Astrocyte (in vitro differentiated cells and primary cell): ENCODE measurements at regions not wholly inside any gene's neighbourhood (a gene's known extent, or its start where the extent isn't known, plus 50 kb on each side); places are given as distances from the start of the nearest gene placed in this dataset.
A peak's percentile ranks its signal among the peaks of the same experiment; 100 is the strongest.

Source experiments
- DNase-seq: peaks from one replicate; pipeline ENCODE4 v3.0.0-alpha.2; 2010; ENCODE audit warnings: low read depth
- FAIRE-seq: peaks from 2 replicates; lab custom pipeline; 2011; peaks lifted over from hg19 to GRCh38; lab: Jason Lieb, UNC
- H2AFZ ChIP-seq: 2 replicates; pipeline ENCODE4 v1.6.0; 2012; ENCODE audit warnings: low read depth, low read length, inconsistent platforms
- H3K27ac ChIP-seq: 2 replicates; pipeline ENCODE4 v1.5.1; 2011; ENCODE audit warnings: low read depth, low read length, inconsistent platforms
- H3K27me3 ChIP-seq: 2 replicates; pipeline ENCODE4 v1.6.0; 2011; ENCODE audit warnings: low read length, inconsistent platforms; ENCODE audit not compliant: insufficient read depth
- H3K36me3 ChIP-seq: 2 replicates; pipeline ENCODE4 v1.5.1; 2011; ENCODE audit warnings: low read length, inconsistent platforms; ENCODE audit not compliant: insufficient read depth
- H3K4me1 ChIP-seq: 2 replicates; pipeline ENCODE4 v1.5.1; 2011; ENCODE audit warnings: low read length, inconsistent platforms; ENCODE audit not compliant: insufficient read depth
- H3K4me2 ChIP-seq: 2 replicates; pipeline ENCODE4 v1.6.0; 2012; ENCODE audit warnings: low read length, inconsistent platforms
- H3K4me3 ChIP-seq: 2 replicates; pipeline ENCODE4 v1.5.1; 2011; ENCODE audit warnings: low read depth, mild to moderate bottlenecking, low read length, inconsistent platforms; ENCODE audit not compliant: insufficient read depth
- H3K79me2 ChIP-seq: 2 replicates; pipeline ENCODE4 v1.6.0; 2012; ENCODE audit warnings: mild to moderate bottlenecking, low read length, inconsistent platforms; ENCODE audit not compliant: insufficient read depth
- H3K9ac ChIP-seq: 2 replicates; pipeline ENCODE4 v1.6.0; 2012; ENCODE audit warnings: mild to moderate bottlenecking, low read length, inconsistent platforms
- H3K9me3 ChIP-seq: 2 replicates; pipeline ENCODE4 v1.5.1; 2012; ENCODE audit warnings: low read depth, mild to moderate bottlenecking, low read length, inconsistent platforms; ENCODE audit not compliant: insufficient read depth
- H4K20me1 ChIP-seq: 2 replicates; pipeline ENCODE4 v1.6.0; 2012; ENCODE audit warnings: low read length, inconsistent platforms; ENCODE audit not compliant: insufficient read depth
- H3K27ac Mint-ChIP-seq: one replicate; pipeline ENCODE4 v1.8.0; 2021; ENCODE audit warnings: mild to moderate bottlenecking, mixed read lengths; ENCODE audit not compliant: unreplicated experiment
- H3K27me3 Mint-ChIP-seq: one replicate; pipeline ENCODE4 v1.8.0; 2021; ENCODE audit warnings: low read depth, mixed read lengths; ENCODE audit not compliant: unreplicated experiment
- H3K36me3 Mint-ChIP-seq: one replicate; pipeline ENCODE4 v1.8.0; 2021; ENCODE audit warnings: low read depth, mixed read lengths; ENCODE audit not compliant: unreplicated experiment
- H3K4me1 Mint-ChIP-seq: one replicate; pipeline ENCODE4 v1.8.0; 2021; ENCODE audit warnings: low read depth, mixed read lengths; ENCODE audit not compliant: unreplicated experiment
- H3K4me3 Mint-ChIP-seq: one replicate; pipeline ENCODE4 v1.8.0; 2021; ENCODE audit warnings: mild to moderate bottlenecking, moderate library complexity, mixed read lengths; ENCODE audit not compliant: unreplicated experiment
- H3K9me3 Mint-ChIP-seq: one replicate; pipeline ENCODE4 v1.8.0; 2021; ENCODE audit warnings: mild to moderate bottlenecking, mixed read lengths; ENCODE audit not compliant: unreplicated experiment
- EZH2 ChIP-seq: IDR thresholded peaks from 2 replicates; pipeline ENCODE4 v1.6.1; 2012; ENCODE audit warnings: mild to moderate bottlenecking, low read length, inconsistent platforms; ENCODE audit not compliant: insufficient read depth
- TF ChIP-seq, protein P1 (sequence below): IDR thresholded peaks from 2 replicates; pipeline ENCODE4 v1.5.1; 2011; ENCODE audit warnings: low read depth, mild to moderate bottlenecking, inconsistent platforms, low read length, moderate library complexity; ENCODE audit not compliant: insufficient read depth

DNA sequence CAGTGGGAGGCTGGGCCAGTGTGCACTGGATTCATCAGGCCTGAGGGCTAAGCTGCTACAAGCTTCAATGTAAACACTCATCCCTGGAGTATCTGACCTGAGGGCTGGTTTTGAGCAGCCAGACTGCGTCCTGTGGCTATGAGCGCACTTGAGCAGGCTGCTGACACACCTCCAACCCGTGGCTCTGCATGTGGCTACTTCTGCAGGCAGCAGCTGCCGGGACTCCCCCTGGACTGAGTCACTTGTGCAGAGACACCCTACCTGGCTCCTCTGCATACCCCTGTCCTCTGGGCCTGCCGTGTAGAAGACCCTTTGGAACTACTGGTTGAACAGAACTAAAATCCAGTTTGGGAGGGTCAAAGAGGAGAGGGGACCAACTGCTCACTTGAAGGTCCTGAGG lies 172.0 kb downstream of the SCP2D1 start:
- H3K9me3 ChIP-seq, result no peaks in the 10 kb centered on the region
- H3K4me3 ChIP-seq, result no peak overlapping the region
- FAIRE-seq, result no peak
- H3K36me3 ChIP-seq, result no peaks in the 10 kb centered on the region
- H3K9ac ChIP-seq, result no peak overlapping the region
- no peaks in the 10 kb centered on the region for H3K4me1 ChIP-seq
- Mint-ChIP-seq H3K27ac (no peak overlapping the region), H3K4me3 (no peak overlapping the region), H3K4me1 (peaks cover 14% of the 10 kb centered on the region), H3K36me3 (no peaks in the 10 kb centered on the region), H3K27me3 (peaks cover 2% of the 10 kb centered on the region), H3K9me3 (peaks cover 8% of the 10 kb centered on the region)
- no peaks in the 10 kb centered on the region for H4K20me1 ChIP-seq
- no peak overlapping the region for H3K27ac ChIP-seq
- no peak overlapping the region for H3K4me2 ChIP-seq
- no peak overlapping the region for H2AFZ ChIP-seq
- H3K79me2 ChIP-seq, result no peaks in the 10 kb centered on the region
- TF ChIP-seq EZH2, result no peak
- TF ChIP-seq, protein P1, sequence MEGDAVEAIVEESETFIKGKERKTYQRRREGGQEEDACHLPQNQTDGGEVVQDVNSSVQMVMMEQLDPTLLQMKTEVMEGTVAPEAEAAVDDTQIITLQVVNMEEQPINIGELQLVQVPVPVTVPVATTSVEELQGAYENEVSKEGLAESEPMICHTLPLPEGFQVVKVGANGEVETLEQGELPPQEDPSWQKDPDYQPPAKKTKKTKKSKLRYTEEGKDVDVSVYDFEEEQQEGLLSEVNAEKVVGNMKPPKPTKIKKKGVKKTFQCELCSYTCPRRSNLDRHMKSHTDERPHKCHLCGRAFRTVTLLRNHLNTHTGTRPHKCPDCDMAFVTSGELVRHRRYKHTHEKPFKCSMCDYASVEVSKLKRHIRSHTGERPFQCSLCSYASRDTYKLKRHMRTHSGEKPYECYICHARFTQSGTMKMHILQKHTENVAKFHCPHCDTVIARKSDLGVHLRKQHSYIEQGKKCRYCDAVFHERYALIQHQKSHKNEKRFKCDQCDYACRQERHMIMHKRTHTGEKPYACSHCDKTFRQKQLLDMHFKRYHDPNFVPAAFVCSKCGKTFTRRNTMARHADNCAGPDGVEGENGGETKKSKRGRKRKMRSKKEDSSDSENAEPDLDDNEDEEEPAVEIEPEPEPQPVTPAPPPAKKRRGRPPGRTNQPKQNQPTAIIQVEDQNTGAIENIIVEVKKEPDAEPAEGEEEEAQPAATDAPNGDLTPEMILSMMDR, result no peak
- H3K27me3 ChIP-seq, result no peaks in the 10 kb centered on the region
- DNase-seq, result no peak

DNA sequence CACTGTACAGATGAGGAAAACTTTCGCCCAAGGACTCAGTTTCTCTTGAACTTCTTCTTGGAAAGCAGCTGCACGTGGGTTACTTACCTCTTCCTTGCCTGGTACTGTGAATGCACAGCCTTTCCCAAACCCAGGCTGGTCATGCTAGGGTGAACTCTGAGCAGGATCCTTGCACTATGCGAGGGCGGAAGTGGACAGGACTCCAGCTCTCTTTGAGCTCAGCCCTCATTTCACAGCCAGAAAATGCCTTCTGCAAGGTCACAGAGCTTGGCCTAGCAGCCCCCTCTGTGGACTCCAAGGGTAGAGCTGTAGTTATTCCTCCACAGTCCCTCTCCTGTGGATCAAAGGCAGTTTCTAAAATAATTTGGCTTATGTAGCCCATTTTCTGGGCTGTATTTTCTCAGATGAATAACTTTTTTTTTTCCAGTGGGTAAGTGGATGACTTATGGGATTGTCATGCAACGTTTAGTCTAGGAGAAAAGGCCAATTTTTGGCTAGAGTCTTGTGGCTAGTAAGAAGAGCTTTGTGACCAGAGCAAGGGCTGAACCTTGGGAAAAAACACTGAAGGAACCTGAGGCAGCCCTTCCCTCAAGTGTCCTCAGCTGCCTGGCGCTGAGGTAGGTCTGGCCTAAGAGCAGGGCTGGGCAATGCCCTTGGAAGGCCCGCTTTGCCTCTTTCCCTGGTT lies 172.7 kb downstream of the SCP2D1 start:
- no peak for FAIRE-seq

DNA sequence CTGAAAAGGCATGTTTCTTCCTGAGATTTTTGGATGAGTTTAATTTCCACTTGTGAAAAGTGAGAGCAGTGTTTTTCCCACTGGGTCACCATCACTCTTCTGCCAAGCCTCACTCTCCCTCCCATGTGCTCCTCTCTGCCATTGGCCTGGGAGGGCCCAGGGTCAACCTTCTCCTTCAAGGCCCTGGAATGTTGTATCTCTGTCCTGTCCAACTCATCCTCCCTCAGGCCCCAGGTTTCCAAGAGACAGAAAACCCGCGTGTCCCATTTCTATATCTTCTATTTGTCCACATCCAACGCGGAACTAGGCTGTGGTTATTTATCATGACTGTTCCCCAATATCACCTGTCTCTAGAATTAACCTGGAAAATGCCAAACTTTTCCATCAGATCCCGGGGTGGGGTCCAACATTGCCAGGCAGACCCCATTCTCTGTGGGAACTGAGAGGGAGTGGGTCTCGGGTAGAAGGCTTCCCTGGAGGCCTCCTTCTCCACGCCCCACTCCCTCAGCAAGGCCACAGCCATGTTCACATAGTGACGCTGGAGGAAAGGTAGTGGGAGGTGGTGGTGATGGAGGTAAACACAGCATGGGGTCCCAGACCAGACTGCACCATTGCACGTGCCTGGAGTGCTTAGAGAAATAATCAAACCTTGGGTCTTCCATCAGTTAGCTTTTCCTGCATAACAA lies 173.5 kb downstream of the SCP2D1 start:
- Histone ChIP-seq H3K27ac (no peak overlapping the region), H2AFZ (no peak overlapping the region), H4K20me1 (no peaks in the 10 kb centered on the region), H3K27me3 (no peaks in the 10 kb centered on the region), H3K4me1 (no peaks in the 10 kb centered on the region), H3K4me2 (no peak overlapping the region), H3K4me3 (no peak overlapping the region), H3K9me3 (no peaks in the 10 kb centered on the region), H3K9ac (no peak overlapping the region), H3K36me3 (no peaks in the 10 kb centered on the region), H3K79me2 (no peaks in the 10 kb centered on the region)
- no peak for TF ChIP-seq EZH2
- TF ChIP-seq, protein P1, result no peak
- H3K4me1 Mint-ChIP-seq, result peaks cover 14% of the 10 kb centered on the region
- FAIRE-seq, result no peak
- DNase-seq, result no peak
- peaks cover 10% of the 10 kb centered on the region for H3K9me3 Mint-ChIP-seq
- no peak overlapping the region for H3K4me3 Mint-ChIP-seq
- no peaks in the 10 kb centered on the region for H3K36me3 Mint-ChIP-seq
- peak overlapping the region; percentile 62 for H3K27ac Mint-ChIP-seq
- H3K27me3 Mint-ChIP-seq, result peaks cover 2% of the 10 kb centered on the region

More for the DNA sequence above, 172.7 kb downstream of the SCP2D1 start:
- no peak overlapping the region for H3K4me3 ChIP-seq
- Mint-ChIP-seq H3K36me3 (no peaks in the 10 kb centered on the region), H3K27me3 (peaks cover 2% of the 10 kb centered on the region), H3K4me1 (peaks cover 14% of the 10 kb centered on the region), H3K27ac (peak overlapping the region; percentile 62), H3K9me3 (peaks cover 8% of the 10 kb centered on the region), H3K4me3 (no peak overlapping the region)
- no peak for TF ChIP-seq EZH2
- H3K9ac ChIP-seq, result no peak overlapping the region
- no peaks in the 10 kb centered on the region for H3K4me1 ChIP-seq
- no peaks in the 10 kb centered on the region for H3K27me3 ChIP-seq
- no peak overlapping the region for H3K27ac ChIP-seq
- H2AFZ ChIP-seq, result no peak overlapping the region
- no peak for DNase-seq
- H3K4me2 ChIP-seq, result no peak overlapping the region
- H3K79me2 ChIP-seq, result no peaks in the 10 kb centered on the region
- no peaks in the 10 kb centered on the region for H4K20me1 ChIP-seq
- no peaks in the 10 kb centered on the region for H3K36me3 ChIP-seq
- H3K9me3 ChIP-seq, result no peaks in the 10 kb centered on the region
